ENCODE measurements at regions not wholly inside any gene's neighbourhood (a gene's known extent, or its start where the extent isn't known, plus 50 kb on each side); places are given as distances from the start of the nearest gene placed in this dataset.

DNA sequence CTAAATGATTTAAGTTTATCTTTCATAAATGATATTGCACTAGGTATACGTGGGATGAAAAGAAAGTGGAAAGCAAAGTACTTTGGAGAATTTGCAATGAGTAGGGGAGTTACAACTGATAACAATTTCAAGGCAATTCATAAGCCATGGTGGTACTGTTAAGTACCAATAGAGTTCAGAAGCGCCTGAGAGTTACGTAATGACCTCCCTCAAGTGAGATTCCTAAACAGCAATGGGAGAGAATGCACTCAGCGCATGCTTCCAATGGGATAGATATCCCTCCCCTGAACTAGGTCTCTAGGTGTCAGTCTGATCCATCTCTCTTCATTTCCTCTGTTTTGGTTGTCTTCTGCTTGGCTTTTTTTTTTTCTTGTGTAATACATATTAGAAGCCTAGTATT lies 249.3 kb downstream of the NNT start:
- Histone ChIP-seq H3K4me2 (ENCODE audit: low read length, poor library complexity, severe bottlenecking) (no peak overlapping the region), H3K36me3 (ENCODE audit: control insufficient read depth in 1 of 2, insufficient read depth in 2 of 2, low read depth in 1 of 2, low read length in 2 of 2) (no peaks in the 10 kb centered on the region), H3K4me3 (ENCODE audit: insufficient read depth in 1 of 2, low read depth in 1 of 2, low read length in 2 of 2) (no peak overlapping the region), H2BK120ac (ENCODE audit: low read depth, low read length) (no peak overlapping the region), H4K91ac (ENCODE audit: low read length) (no peak overlapping the region), H3K14ac (ENCODE audit: low read length in 2 of 2) (no peak overlapping the region), H3K27me3 (ENCODE audit: control insufficient read depth in 1 of 2, insufficient read depth in 1 of 2, low read length in 2 of 2) (no peaks in the 10 kb centered on the region), H3K4me1 (ENCODE audit: control insufficient read depth, insufficient read depth, low read depth, low read length) (no peaks in the 10 kb centered on the region), H2BK5ac (ENCODE audit: low read depth, low read length, poor library complexity, severe bottlenecking) (no peak overlapping the region), H3K79me1 (replicated peaks; ENCODE audit: low read length, poor library complexity, severe bottlenecking) (no peaks in the 10 kb centered on the region), H3K4ac (ENCODE audit: low read depth in 1 of 2, low read length in 2 of 2) (no peak overlapping the region), H3K9ac (ENCODE audit: low read length) (no peak overlapping the region), H3K18ac (ENCODE audit: low read depth in 1 of 2, low read length in 2 of 2) (no peak overlapping the region), H2BK12ac (ENCODE audit: low read length in 2 of 2) (no peak overlapping the region), H2AK5ac (ENCODE audit: low read length, severe bottlenecking) (no peak overlapping the region), H3K9me3 (ENCODE audit: control insufficient read depth, low read length) (no peaks in the 10 kb centered on the region), H3K27ac (ENCODE audit: low read length, poor library complexity, severe bottlenecking) (no peak overlapping the region), H2AFZ (ENCODE audit: low read depth, low read length) (no peak overlapping the region), H4K8ac (ENCODE audit: low read length) (no peak overlapping the region), H2BK15ac (ENCODE audit: low read depth, poor library complexity, severe bottlenecking) (no peak overlapping the region), H3K23ac (ENCODE audit: low read length in 2 of 2) (no peak overlapping the region)
- DNase-seq = no peak
- WGBS = 97% methylated on average over 4 of the region's 4 CpGs

- no peak overlapping the region for H3K18ac ChIP-seq (ENCODE audit: low read depth in 1 of 2, low read length in 2 of 2)
- no peak overlapping the region for H3K14ac ChIP-seq (ENCODE audit: low read length in 2 of 2)
- no peaks in the 10 kb centered on the region for H3K36me3 ChIP-seq (ENCODE audit: control insufficient read depth in 1 of 2, insufficient read depth in 2 of 2, low read depth in 1 of 2, low read length in 2 of 2)
- H2AFZ ChIP-seq (ENCODE audit: low read depth, low read length) = no peak overlapping the region
- no peak overlapping the region for H3K23ac ChIP-seq (ENCODE audit: low read length in 2 of 2)
- no peak overlapping the region for H3K4ac ChIP-seq (ENCODE audit: low read depth in 1 of 2, low read length in 2 of 2)
- no peak overlapping the region for H2BK120ac ChIP-seq (ENCODE audit: low read depth, low read length)
- H3K27ac ChIP-seq (ENCODE audit: low read length, poor library complexity, severe bottlenecking) = no peak overlapping the region
- H3K4me1 ChIP-seq (ENCODE audit: control insufficient read depth, insufficient read depth, low read depth, low read length) = no peaks in the 10 kb centered on the region
- H2BK15ac ChIP-seq (ENCODE audit: low read depth, poor library complexity, severe bottlenecking) = no peak overlapping the region
- no peaks in the 10 kb centered on the region for H3K9me3 ChIP-seq (ENCODE audit: control insufficient read depth, low read length)
- H2BK5ac ChIP-seq (ENCODE audit: low read depth, low read length, poor library complexity, severe bottlenecking) = no peak overlapping the region
- H3K27me3 ChIP-seq (ENCODE audit: control insufficient read depth in 1 of 2, insufficient read depth in 1 of 2, low read length in 2 of 2) = peaks cover 0 to under 1% of the 10 kb centered on the region in 2 experiments
- DNase-seq = no peak
- H2AK5ac ChIP-seq (ENCODE audit: low read length, severe bottlenecking) = no peak overlapping the region
- H4K8ac ChIP-seq (ENCODE audit: low read length) = no peak overlapping the region
- no peak overlapping the region for H3K4me2 ChIP-seq (ENCODE audit: low read length, poor library complexity, severe bottlenecking)
- no peaks in the 10 kb centered on the region for H3K79me1 ChIP-seq (replicated peaks; ENCODE audit: low read length, poor library complexity, severe bottlenecking)
- H3K4me3 ChIP-seq (ENCODE audit: insufficient read depth in 1 of 2, low read depth in 1 of 2, low read length in 2 of 2) = no peak overlapping the region
- H2BK12ac ChIP-seq (ENCODE audit: low read length in 2 of 2) = no peak overlapping the region
- WGBS = 78% methylated on average over 7 of the region's 7 CpGs
- no peak overlapping the region for H4K91ac ChIP-seq (ENCODE audit: low read length)
- H3K9ac ChIP-seq (ENCODE audit: low read length) = no peak overlapping the region
Measured at GRCh38 chr5:43851741-43852140, 248.8 kb downstream of the NNT start.

DNA sequence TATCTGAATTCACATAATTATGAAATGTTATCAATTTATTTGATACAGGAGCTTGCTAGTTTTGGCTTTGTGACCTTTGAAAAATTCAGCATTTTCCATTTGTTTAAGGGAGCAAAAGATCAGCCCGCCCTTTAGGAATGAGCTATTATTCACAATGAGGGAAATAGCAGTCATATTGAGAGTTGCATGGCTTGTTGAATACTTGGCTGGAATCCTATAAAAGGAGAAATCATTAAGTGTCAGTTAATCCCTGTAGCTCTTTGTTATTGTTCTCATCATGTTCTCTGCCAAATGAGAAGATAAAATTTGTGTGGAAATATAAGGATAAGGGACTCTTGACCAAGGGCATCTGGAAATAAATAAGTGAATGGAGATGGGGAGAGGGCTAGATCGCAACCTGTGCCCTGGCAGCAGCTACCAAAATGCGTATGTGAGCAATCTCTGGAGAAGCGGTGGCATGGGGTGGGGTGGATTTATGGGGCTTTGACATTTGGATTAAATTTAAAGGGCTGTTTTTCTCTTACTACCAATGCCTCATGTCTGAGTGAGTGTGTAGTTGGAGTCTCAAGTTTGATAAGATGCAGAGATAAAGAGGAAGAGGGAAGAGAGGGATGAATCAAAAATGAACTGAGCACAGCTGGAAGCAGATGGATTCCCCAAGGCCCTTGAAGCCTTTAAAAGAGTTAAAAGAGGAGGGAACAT lies 237.6 kb downstream of the NNT start:
- Histone ChIP-seq H3K4me3 (ENCODE audit: insufficient read depth in 1 of 2, low read depth in 1 of 2, low read length in 2 of 2) (no peak overlapping the region), H3K27me3 (ENCODE audit: control insufficient read depth in 1 of 2, insufficient read depth in 1 of 2, low read length in 2 of 2) (no peaks in the 10 kb centered on the region), H2AK5ac (ENCODE audit: low read length, severe bottlenecking) (no peak overlapping the region), H4K91ac (ENCODE audit: low read length) (no peak overlapping the region), H3K79me1 (replicated peaks; ENCODE audit: low read length, poor library complexity, severe bottlenecking) (no peaks in the 10 kb centered on the region), H3K9ac (ENCODE audit: low read length) (peak overlapping the region; percentile 28), H3K27ac (ENCODE audit: low read length, poor library complexity, severe bottlenecking) (no peak overlapping the region), H2BK120ac (ENCODE audit: low read depth, low read length) (no peak overlapping the region), H2BK12ac (ENCODE audit: low read length in 2 of 2) (no peak overlapping the region), H2BK5ac (ENCODE audit: low read depth, low read length, poor library complexity, severe bottlenecking) (no peak overlapping the region), H3K4ac (ENCODE audit: low read depth in 1 of 2, low read length in 2 of 2) (no peak overlapping the region), H3K14ac (ENCODE audit: low read length in 2 of 2) (no peak overlapping the region), H3K36me3 (ENCODE audit: control insufficient read depth in 1 of 2, insufficient read depth in 2 of 2, low read depth in 1 of 2, low read length in 2 of 2) (no peaks in the 10 kb centered on the region), H3K23ac (ENCODE audit: low read length in 2 of 2) (no peak overlapping the region), H3K4me1 (ENCODE audit: control insufficient read depth, insufficient read depth, low read depth, low read length) (no peaks in the 10 kb centered on the region), H2AFZ (ENCODE audit: low read depth, low read length) (no peak overlapping the region), H3K9me3 (ENCODE audit: control insufficient read depth, low read length) (no peaks in the 10 kb centered on the region), H4K8ac (ENCODE audit: low read length) (no peak overlapping the region), H2BK15ac (ENCODE audit: low read depth, poor library complexity, severe bottlenecking) (no peak overlapping the region), H3K4me2 (ENCODE audit: low read length, poor library complexity, severe bottlenecking) (no peak overlapping the region), H3K18ac (ENCODE audit: low read depth in 1 of 2, low read length in 2 of 2) (no peak overlapping the region)
- 90% methylated on average over 4 of the region's 4 CpGs for WGBS
- no peak for DNase-seq

DNA sequence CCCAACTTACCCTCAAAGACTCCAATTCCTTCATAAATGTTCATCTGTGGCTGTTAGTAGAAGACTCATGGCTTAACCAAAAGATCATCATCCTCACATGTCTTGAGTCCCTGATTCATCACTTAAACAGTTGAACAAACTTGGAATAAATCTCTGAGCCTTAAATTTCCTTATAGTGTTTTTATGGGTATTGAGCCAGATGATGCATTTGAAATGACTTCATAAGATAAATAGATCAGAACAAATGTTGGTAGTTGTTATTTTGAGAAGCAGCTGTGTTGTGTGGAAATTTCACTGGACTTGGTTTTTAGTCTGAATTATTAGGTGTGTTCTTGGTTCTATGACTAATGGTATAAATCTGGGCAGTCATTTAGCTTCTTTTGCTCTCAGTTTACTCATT lies 236.2 kb downstream of the NNT start:
- H2AFZ ChIP-seq (ENCODE audit: low read depth, low read length) = no peak overlapping the region
- H4K91ac ChIP-seq (ENCODE audit: low read length) = no peak overlapping the region
- no peaks in the 10 kb centered on the region for H3K79me1 ChIP-seq (replicated peaks; ENCODE audit: low read length, poor library complexity, severe bottlenecking)
- no peak overlapping the region for H3K4me3 ChIP-seq (ENCODE audit: insufficient read depth in 1 of 2, low read depth in 1 of 2, low read length in 2 of 2)
- H2BK5ac ChIP-seq (ENCODE audit: low read depth, low read length, poor library complexity, severe bottlenecking) = no peak overlapping the region
- no peaks in the 10 kb centered on the region for H3K9me3 ChIP-seq (ENCODE audit: control insufficient read depth, low read length)
- no peak overlapping the region for H2BK12ac ChIP-seq (ENCODE audit: low read length in 2 of 2)
- no peak overlapping the region for H4K8ac ChIP-seq (ENCODE audit: low read length)
- H2BK120ac ChIP-seq (ENCODE audit: low read depth, low read length) = no peak overlapping the region
- H3K14ac ChIP-seq (ENCODE audit: low read length in 2 of 2) = no peak overlapping the region
- no peak overlapping the region for H3K18ac ChIP-seq (ENCODE audit: low read depth in 1 of 2, low read length in 2 of 2)
- no peak overlapping the region for H2AK5ac ChIP-seq (ENCODE audit: low read length, severe bottlenecking)
- H2BK15ac ChIP-seq (ENCODE audit: low read depth, poor library complexity, severe bottlenecking) = no peak overlapping the region
- peak; percentile 3 for DNase-seq
- no peak overlapping the region for H3K23ac ChIP-seq (ENCODE audit: low read length in 2 of 2)
- peak overlapping the region; percentile 38 for H3K27ac ChIP-seq (ENCODE audit: low read length, poor library complexity, severe bottlenecking)
- H3K27me3 ChIP-seq (ENCODE audit: control insufficient read depth in 1 of 2, insufficient read depth in 1 of 2, low read length in 2 of 2) = no peaks in the 10 kb centered on the region
- no peaks in the 10 kb centered on the region for H3K36me3 ChIP-seq (ENCODE audit: control insufficient read depth in 1 of 2, insufficient read depth in 2 of 2, low read depth in 1 of 2, low read length in 2 of 2)
- H3K4me1 ChIP-seq (ENCODE audit: control insufficient read depth, insufficient read depth, low read depth, low read length) = no peaks in the 10 kb centered on the region
- H3K4ac ChIP-seq (ENCODE audit: low read depth in 1 of 2, low read length in 2 of 2) = no peak overlapping the region
- H3K9ac ChIP-seq (ENCODE audit: low read length) = peak overlapping the region; percentile 79
- H3K4me2 ChIP-seq (ENCODE audit: low read length, poor library complexity, severe bottlenecking) = no peak overlapping the region
